ENCODE measurements at regions not wholly inside any gene's neighbourhood (a gene's known extent, or its start where the extent isn't known, plus 50 kb on each side); places are given as distances from the start of the nearest gene placed in this dataset.

GRCh38 chr9:68599826-68600225 lies 59.1 kb upstream of the TMEM252 start:
- TF ChIP-seq EZH2phosphoT487 (conservative IDR thresholded peaks at IDR 0.05; ENCODE audit: low read length), result no peak
- TF ChIP-seq, protein P1, sequence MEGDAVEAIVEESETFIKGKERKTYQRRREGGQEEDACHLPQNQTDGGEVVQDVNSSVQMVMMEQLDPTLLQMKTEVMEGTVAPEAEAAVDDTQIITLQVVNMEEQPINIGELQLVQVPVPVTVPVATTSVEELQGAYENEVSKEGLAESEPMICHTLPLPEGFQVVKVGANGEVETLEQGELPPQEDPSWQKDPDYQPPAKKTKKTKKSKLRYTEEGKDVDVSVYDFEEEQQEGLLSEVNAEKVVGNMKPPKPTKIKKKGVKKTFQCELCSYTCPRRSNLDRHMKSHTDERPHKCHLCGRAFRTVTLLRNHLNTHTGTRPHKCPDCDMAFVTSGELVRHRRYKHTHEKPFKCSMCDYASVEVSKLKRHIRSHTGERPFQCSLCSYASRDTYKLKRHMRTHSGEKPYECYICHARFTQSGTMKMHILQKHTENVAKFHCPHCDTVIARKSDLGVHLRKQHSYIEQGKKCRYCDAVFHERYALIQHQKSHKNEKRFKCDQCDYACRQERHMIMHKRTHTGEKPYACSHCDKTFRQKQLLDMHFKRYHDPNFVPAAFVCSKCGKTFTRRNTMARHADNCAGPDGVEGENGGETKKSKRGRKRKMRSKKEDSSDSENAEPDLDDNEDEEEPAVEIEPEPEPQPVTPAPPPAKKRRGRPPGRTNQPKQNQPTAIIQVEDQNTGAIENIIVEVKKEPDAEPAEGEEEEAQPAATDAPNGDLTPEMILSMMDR (IDR thresholded peaks at IDR 0.05; ENCODE audit: insufficient read depth, low read length, poor library complexity, severe bottlenecking), result no peak
- no peak overlapping the region for H2AFZ ChIP-seq (ENCODE audit: low read depth, low read length, severe bottlenecking)
- H3K36me3 ChIP-seq (ENCODE audit: low read length), result no peaks in the 10 kb centered on the region
- H3K9me2 ChIP-seq (replicated peaks; ENCODE audit: insufficient read depth, low read length), result no peaks in the 10 kb centered on the region
- no peaks in the 10 kb centered on the region for H3K27me3 ChIP-seq (ENCODE audit: low read length)
- no peaks in the 10 kb centered on the region for H4K20me1 ChIP-seq (ENCODE audit: low read depth, low read length)
- no peaks in the 10 kb centered on the region for H3K79me2 ChIP-seq (ENCODE audit: insufficient read depth, low read length)
- no peaks in the 10 kb centered on the region for H3F3A ChIP-seq (ENCODE audit: insufficient read depth)
- no peak overlapping the region for H3K27ac ChIP-seq (ENCODE audit: low read depth, low read length)
- H3K9ac ChIP-seq (ENCODE audit: low read length), result no peak overlapping the region
- H3K4me2 ChIP-seq (ENCODE audit: low read depth, low read length, poor library complexity, severe bottlenecking), result no peak overlapping the region
- no peaks in the 10 kb centered on the region for H3K9me3 ChIP-seq (ENCODE audit: insufficient read depth, low read length)
- no peak overlapping the region for H3K4me3 ChIP-seq (ENCODE audit: insufficient read depth, low read length, poor library complexity, severe bottlenecking)

- Histone ChIP-seq H2AFZ (ENCODE audit: low read depth, low read length, severe bottlenecking) (no peak overlapping the region), H3K9me2 (replicated peaks; ENCODE audit: insufficient read depth, low read length) (no peaks in the 10 kb centered on the region), H3K9ac (ENCODE audit: low read length) (no peak overlapping the region), H3F3A (ENCODE audit: insufficient read depth) (no peaks in the 10 kb centered on the region), H3K27ac (ENCODE audit: low read depth, low read length) (no peak overlapping the region), H3K27me3 (ENCODE audit: low read length) (no peaks in the 10 kb centered on the region), H3K9me3 (ENCODE audit: insufficient read depth, low read length) (no peaks in the 10 kb centered on the region), H3K79me2 (ENCODE audit: insufficient read depth, low read length) (no peaks in the 10 kb centered on the region), H3K4me3 (ENCODE audit: insufficient read depth, low read length, poor library complexity, severe bottlenecking) (no peak overlapping the region), H4K20me1 (ENCODE audit: low read depth, low read length) (no peaks in the 10 kb centered on the region), H3K4me2 (ENCODE audit: low read depth, low read length, poor library complexity, severe bottlenecking) (no peak overlapping the region), H3K36me3 (ENCODE audit: low read length) (no peaks in the 10 kb centered on the region)
- no peak for TF ChIP-seq EZH2phosphoT487 (conservative IDR thresholded peaks at IDR 0.05; ENCODE audit: low read length)
- TF ChIP-seq, protein P1 (IDR thresholded peaks at IDR 0.05; ENCODE audit: insufficient read depth, low read length, poor library complexity, severe bottlenecking), result no peak
Observed at GRCh38 chr9:68601081-68601480, 60.4 kb upstream of the TMEM252 start.

DNA sequence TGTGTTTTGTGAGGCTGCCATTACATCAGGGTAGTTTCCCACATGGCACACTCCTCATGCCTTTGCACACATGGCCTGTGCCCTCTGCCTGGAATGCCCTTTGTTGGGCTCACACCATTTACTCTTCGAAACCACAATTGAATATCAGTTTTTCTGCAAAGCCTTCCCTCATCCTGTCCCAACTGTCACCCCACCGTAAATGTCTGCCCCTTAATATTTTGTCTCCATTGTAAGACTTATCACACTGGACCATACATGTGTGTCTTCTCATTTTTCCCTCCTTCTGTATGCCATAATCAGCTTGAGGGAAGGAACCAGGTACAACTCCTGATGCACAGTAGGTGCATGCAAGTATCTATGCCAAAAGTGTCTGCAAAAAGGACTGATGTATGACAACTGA lies 62.7 kb upstream of the TMEM252 start:
- H3K4me3 ChIP-seq (ENCODE audit: insufficient read depth, low read length, poor library complexity, severe bottlenecking), result no peak overlapping the region
- no peaks in the 10 kb centered on the region for H3K9me3 ChIP-seq (ENCODE audit: insufficient read depth, low read length)
- no peak overlapping the region for H3K27ac ChIP-seq (ENCODE audit: low read depth, low read length)
- H3K36me3 ChIP-seq (ENCODE audit: low read length), result no peaks in the 10 kb centered on the region
- no peaks in the 10 kb centered on the region for H3K9me2 ChIP-seq (replicated peaks; ENCODE audit: insufficient read depth, low read length)
- H3K4me2 ChIP-seq (ENCODE audit: low read depth, low read length, poor library complexity, severe bottlenecking), result no peak overlapping the region
- no peak overlapping the region for H2AFZ ChIP-seq (ENCODE audit: low read depth, low read length, severe bottlenecking)
- TF ChIP-seq EZH2phosphoT487 (conservative IDR thresholded peaks at IDR 0.05; ENCODE audit: low read length), result no peak
- TF ChIP-seq, protein P1 (IDR thresholded peaks at IDR 0.05; ENCODE audit: insufficient read depth, low read length, poor library complexity, severe bottlenecking), result no peak
- H3K79me2 ChIP-seq (ENCODE audit: insufficient read depth, low read length), result no peaks in the 10 kb centered on the region
- no peaks in the 10 kb centered on the region for H3F3A ChIP-seq (ENCODE audit: insufficient read depth)
- no peak overlapping the region for H3K9ac ChIP-seq (ENCODE audit: low read length)
- H3K27me3 ChIP-seq (ENCODE audit: low read length), result no peaks in the 10 kb centered on the region
- no peaks in the 10 kb centered on the region for H4K20me1 ChIP-seq (ENCODE audit: low read depth, low read length)
